GM23338 (cell line): ENCODE measurements at regions not wholly inside any gene's neighbourhood (a gene's known extent, or its start where the extent isn't known, plus 50 kb on each side); places are given as distances from the start of the nearest gene placed in this dataset.
A peak's percentile ranks its signal among the peaks of the same experiment; 100 is the strongest.

Experiments
- ATAC-seq: fragments of 200-7000 bp; cut with Tn5 transposase; 3 replicates; pipeline ENCODE4 v1.9.1; 2020
- DNase-seq: peaks from one replicate; pipeline ENCODE4 v3.0.0-alpha.2; 2015; ENCODE audit warnings: low spot score
- H2AFZ ChIP-seq: fragments of 200-600 bp; sonication (generic); 2 replicates; pipeline ENCODE4 v1.8.0; 2016; ENCODE audit warnings: antibody characterized with exemption, mild to moderate bottlenecking, moderate library complexity
- H3F3A ChIP-seq: fragments of 200-600 bp; sonication (generic); replicated peaks from 2 replicates; pipeline ENCODE4 v1.8.0; 2017; ENCODE audit warnings: antibody characterized with exemption, mixed run types, low read depth
- H3K27ac ChIP-seq: fragments of 200-600 bp; sonication (generic); 2 replicates; pipeline ENCODE4 v1.6.1; 2016; ENCODE audit warnings: low read depth
- H3K27me3 ChIP-seq: fragments of 200-600 bp; sonication (generic); 2 replicates; pipeline ENCODE4 v1.8.0; 2016; ENCODE audit warnings: mild to moderate bottlenecking, mixed run types, moderate library complexity; ENCODE audit not compliant: insufficient read depth
- H3K36me3 ChIP-seq: fragments of 200-600 bp; sonication (generic); 2 replicates; pipeline ENCODE4 v1.8.0; 2016; ENCODE audit warnings: mild to moderate bottlenecking; ENCODE audit not compliant: insufficient read depth
- H3K4me1 ChIP-seq: fragments of 200-600 bp; sonication (generic); 2 replicates; pipeline ENCODE4 v1.8.0; 2016; ENCODE audit warnings: mild to moderate bottlenecking, moderate library complexity; ENCODE audit not compliant: insufficient read depth
- H3K4me2 ChIP-seq: fragments of 200-600 bp; sonication (generic); 2 replicates; pipeline ENCODE4 v1.7.1; 2017; ENCODE audit warnings: mixed run types
- H3K4me3 ChIP-seq: fragments of 200-600 bp; sonication (generic); 2 replicates; pipeline ENCODE4 v1.6.1; 2016; ENCODE audit warnings: mixed run types
- H3K79me2 ChIP-seq: fragments of 200-600 bp; sonication (generic); replicated peaks from 2 replicates; pipeline ENCODE4 v1.8.0; 2017; ENCODE audit warnings: mild to moderate bottlenecking; ENCODE audit not compliant: insufficient read depth
- H3K9me2 ChIP-seq: fragments of 200-600 bp; sonication (generic); 2 replicates; pipeline ENCODE4 v1.8.0; 2017; ENCODE audit not compliant: insufficient read depth
- H4K20me1 ChIP-seq: fragments of 200-600 bp; sonication (generic); replicated peaks from 2 replicates; pipeline ENCODE4 v1.8.0; 2017; ENCODE audit warnings: mild to moderate bottlenecking; ENCODE audit not compliant: insufficient read depth
- H3K27ac Mint-ChIP-seq: 2 replicates; pipeline ENCODE4 v1.8.0; 2020; ENCODE audit warnings: inconsistent platforms, mild to moderate bottlenecking, moderate library complexity, mixed read lengths
- H3K27me3 Mint-ChIP-seq: 3 replicates; pipeline ENCODE4 v1.8.0; 2022; ENCODE audit warnings: low read depth, mild to moderate bottlenecking, moderate library complexity, mixed read lengths, inconsistent platforms; ENCODE audit not compliant: insufficient read depth, poor library complexity
- H3K36me3 Mint-ChIP-seq: 3 replicates; pipeline ENCODE4 v1.8.0; 2021; ENCODE audit warnings: low read depth, mild to moderate bottlenecking, inconsistent platforms, moderate library complexity, mixed read lengths
- H3K4me1 Mint-ChIP-seq: 3 replicates; pipeline ENCODE4 v1.8.0; 2020; ENCODE audit warnings: mild to moderate bottlenecking, inconsistent platforms, mixed read lengths
- H3K4me3 Mint-ChIP-seq: 3 replicates; pipeline ENCODE4 v1.8.0; 2021; ENCODE audit warnings: moderate library complexity, mild to moderate bottlenecking, inconsistent platforms, mixed read lengths
- H3K9me3 Mint-ChIP-seq: 3 replicates; pipeline ENCODE4 v1.8.0; 2020; ENCODE audit warnings: moderate library complexity, mild to moderate bottlenecking, inconsistent platforms, mixed read lengths
- POLR2AphosphoS5 ChIP-seq: IDR thresholded peaks from 2 replicates; pipeline ENCODE4 v1.6.1; 2016; ENCODE audit warnings: antibody characterized with exemption, low read depth
- ZNF462 ChIP-seq: fragments of 250-450 bp; sonication (Bioruptor Pico); IDR thresholded peaks from 2 replicates; pipeline ENCODE4 v1.5.0; 2020; ENCODE audit warnings: mild to moderate bottlenecking, moderate library complexity

- H3K36me3 ChIP-seq, result no peaks in the 10 kb centered on the region
- H3K9me3 Mint-ChIP-seq, result no peaks in the 10 kb centered on the region; the same call in 2 of the 3 replicates
- ATAC-seq, result no peak
These were observed 413.2 kb upstream of the PHF14 start for GRCh38 chr7:10560497-10560896.

More at GRCh38 chr7:10560497-10560896, 413.2 kb upstream of the PHF14 start:
- Mint-ChIP-seq H3K27ac (0 out of 2 replicates have a peak overlapping the region, but pooled peaks have one; percentile 31), H3K27me3 (no peaks in the 10 kb centered on the region), H3K36me3 (no peaks in the 10 kb centered on the region), H3K4me3 (no peak overlapping the region), H3K4me1 (no peaks in the 10 kb centered on the region; the same call in 2 of the 3 replicates)
- H3F3A ChIP-seq, result no peaks in the 10 kb centered on the region
- H3K79me2 ChIP-seq, result no peaks in the 10 kb centered on the region
- peaks cover 10% of the 10 kb centered on the region for H3K4me1 ChIP-seq
- peaks cover 4% of the 10 kb centered on the region for H3K9me2 ChIP-seq
- 0 out of 2 replicates have a peak, but pooled peaks have one; percentile 46 for TF ChIP-seq ZNF462 (CRISPR knock-in tag)
- no peak for TF ChIP-seq POLR2AphosphoS5
- H3K27me3 ChIP-seq, result no peaks in the 10 kb centered on the region
- H3K4me2 ChIP-seq, result no peak overlapping the region
- H3K4me3 ChIP-seq, result no peak overlapping the region
- no peak overlapping the region for H3K27ac ChIP-seq
- no peaks in the 10 kb centered on the region for H4K20me1 ChIP-seq
- H2AFZ ChIP-seq, result no peak overlapping the region
- DNase-seq, result no peak
